ENCODE measurements at regions not wholly inside any gene's neighbourhood (a gene's known extent, or its start where the extent isn't known, plus 50 kb on each side); places are given as distances from the start of the nearest gene placed in this dataset.

- CTCF ChIA-PET, result no interaction called here
- no peak for FAIRE-seq
- H3K9me3 ChIP-seq, result no peaks in the 10 kb centered on the region
Measured at GRCh38 chr18:65018184-65018583, 732.6 kb upstream of the CDH7 start.

GRCh38 chr18:65017372-65017760 lies 733.4 kb upstream of the CDH7 start:
- H3K4me1 ChIP-seq, result no peaks in the 10 kb centered on the region
- CTCF ChIA-PET, result no interaction called here
- TF ChIP-seq KDM5A (IDR thresholded peaks at IDR 0.05), result no peak
- no peak for TF ChIP-seq EP300 (IDR thresholded peaks at IDR 0.05)
- TF ChIP-seq FOSL2 (IDR thresholded peaks at IDR 0.05), result no peak
- TF ChIP-seq FOSL2 (CRISPR knock-in tag; IDR thresholded peaks at IDR 0.05), result no peak
- no peak for TF ChIP-seq KDM1A (IDR thresholded peaks at IDR 0.05; ENCODE audit: low read depth)
- TF ChIP-seq ZC3H11A (IDR thresholded peaks at IDR 0.05), result no peak
- no peak for TF ChIP-seq CBX2 (IDR thresholded peaks at IDR 0.05; ENCODE audit: borderline replicate concordance, low read depth)
- TF ChIP-seq REST (IDR thresholded peaks at IDR 0.05), result no peak
- TF ChIP-seq MAZ (IDR thresholded peaks at IDR 0.05; ENCODE audit: borderline replicate concordance, low read depth, low read length), result no peak
- TF ChIP-seq TFCP2L1 (CRISPR knock-in tag; IDR thresholded peaks at IDR 0.05), result no peak
- no peak for TF ChIP-seq HES2 (IDR thresholded peaks at IDR 0.05)
- TF ChIP-seq BCL3 (IDR thresholded peaks at IDR 0.05), result no peak
- no peak for TF ChIP-seq ZNF302 (CRISPR knock-in tag; IDR thresholded peaks at IDR 0.05)
- no peak for TF ChIP-seq CHD4 (IDR thresholded peaks at IDR 0.05; ENCODE audit: borderline replicate concordance)
- TF ChIP-seq ZSCAN20 (CRISPR knock-in tag; IDR thresholded peaks at IDR 0.05), result no peak
- TF ChIP-seq SREBF2 (IDR thresholded peaks at IDR 0.05), result no peak
- H3K27ac ChIP-seq, result no peak overlapping the region
- H3K4me3 ChIP-seq, result no peak overlapping the region
- WGBS (ENCODE audit: missing lambda C conversion rate), result 17% methylated on average over 10 of the region's 10 CpGs
- DNase-seq (ENCODE audit: low read depth in 1 of 2, low spot score in 1 of 2) (no peak), ATAC-seq (no peak), FAIRE-seq (no peak)
- POLR2A ChIA-PET, result no interaction called here
- H3K9me3 ChIP-seq, result no peaks in the 10 kb centered on the region
- H3K4me2 ChIP-seq, result no peak overlapping the region

More at GRCh38 chr18:65018184-65018583, 732.6 kb upstream of the CDH7 start:
- ATAC-seq (no peak), DNase-seq (ENCODE audit: low read depth in 1 of 2, low spot score in 1 of 2) (no peak)
- no peaks in the 10 kb centered on the region for H3K4me1 ChIP-seq
- no peak overlapping the region for H3K4me3 ChIP-seq
- POLR2A ChIA-PET, result no interaction called here
- H3K4me2 ChIP-seq, result no peak overlapping the region
- no peak for TF ChIP-seq HOXA7 (CRISPR knock-in tag; IDR thresholded peaks at IDR 0.05)
- TF ChIP-seq HOXB13 (CRISPR knock-in tag; IDR thresholded peaks at IDR 0.05; ENCODE audit: low read depth), result no peak
- TF ChIP-seq NPAS2 (CRISPR knock-in tag; IDR thresholded peaks at IDR 0.05; ENCODE audit: borderline replicate concordance), result no peak
- TF ChIP-seq ZC3H11A (IDR thresholded peaks at IDR 0.05), result no peak
- TF ChIP-seq TFCP2L1 (CRISPR knock-in tag; IDR thresholded peaks at IDR 0.05), result no peak
- no peak for TF ChIP-seq CTCF (IDR thresholded peaks at IDR 0.05)
- TF ChIP-seq FOSL2 (IDR thresholded peaks at IDR 0.05), result no peak
- no peak for TF ChIP-seq FOSL2 (CRISPR knock-in tag; IDR thresholded peaks at IDR 0.05)
- TF ChIP-seq HES2 (IDR thresholded peaks at IDR 0.05), result no peak
- no peak for TF ChIP-seq EP300 (IDR thresholded peaks at IDR 0.05)
- no peak for TF ChIP-seq FOSB (CRISPR knock-in tag; IDR thresholded peaks at IDR 0.05)
- no peak for TF ChIP-seq RFX5 (IDR thresholded peaks at IDR 0.05)
- no peak for TF ChIP-seq JUNB (IDR thresholded peaks at IDR 0.05)
- no peak for TF ChIP-seq CHD2 (IDR thresholded peaks at IDR 0.05; ENCODE audit: low read length, partially characterized antibody)
- TF ChIP-seq HOXB5 (CRISPR knock-in tag; IDR thresholded peaks at IDR 0.05), result no peak
- TF ChIP-seq GATA3 (IDR thresholded peaks at IDR 0.05; ENCODE audit: borderline replicate concordance), result no peak
- no peak for TF ChIP-seq POLR2AphosphoS2 (conservative IDR thresholded peaks at IDR 0.05; ENCODE audit: low read length)
- TF ChIP-seq POLR2A (IDR thresholded peaks at IDR 0.05; ENCODE audit: low read length), result no peak
- TF ChIP-seq KDM1A (IDR thresholded peaks at IDR 0.05; ENCODE audit: low read depth), result no peak
- no peak for TF ChIP-seq FOXS1 (CRISPR knock-in tag; IDR thresholded peaks at IDR 0.05)
- no peak overlapping the region for H3K27ac ChIP-seq
- WGBS (ENCODE audit: missing lambda C conversion rate), result 19% methylated on average over 1 of the region's 1 CpG
